Urothelium cell line (cell line): ENCODE measurements at regions not wholly inside any gene's neighbourhood (a gene's known extent, or its start where the extent isn't known, plus 50 kb on each side); places are given as distances from the start of the nearest gene placed in this dataset.
A peak's percentile ranks its signal among the peaks of the same experiment; 100 is the strongest.

Experiments used
- DNase-seq: peaks from one replicate; pipeline ENCODE4 v3.0.0; 2011; ENCODE audit warnings: low spot score, mixed read lengths
- FAIRE-seq: peaks from 2 replicates; lab custom pipeline; 2011; peaks lifted over from hg19 to GRCh38; lab: Jason Lieb, UNC

- FAIRE-seq (no peak), DNase-seq (no peak)
These were observed 85.8 kb upstream of the NEUROD1 start for GRCh38 chr2:181766129-181766528.

- FAIRE-seq (no peak), DNase-seq (no peak)
These were observed 89.8 kb upstream of the NEUROD1 start for GRCh38 chr2:181770150-181770549.

GRCh38 chr2:181771356-181771755 is 91.0 kb upstream of the NEUROD1 start:
- DNase-seq: no peak

GRCh38 chr2:181772334-181772733 is 92.0 kb upstream of the NEUROD1 start:
- FAIRE-seq (no peak), DNase-seq (no peak)

More at GRCh38 chr2:181771356-181771755, 91.0 kb upstream of the NEUROD1 start:
- FAIRE-seq: no peak

- DNase-seq (no peak), FAIRE-seq (no peak)
These were observed 92.5 kb upstream of the NEUROD1 start for GRCh38 chr2:181772777-181773176.

GRCh38 chr2:181774685-181775084 is 94.4 kb upstream of the NEUROD1 start:
- FAIRE-seq (no peak), DNase-seq (no peak)

- DNase-seq: no peak
- no peak for FAIRE-seq
These were observed 96.0 kb upstream of the NEUROD1 start for GRCh38 chr2:181776336-181776735.

GRCh38 chr2:181777734-181778133 is 97.4 kb upstream of the NEUROD1 start:
- FAIRE-seq (no peak), DNase-seq (no peak)

GRCh38 chr2:181778621-181779201 is 98.4 kb upstream of the NEUROD1 start:
- DNase-seq: peak; percentile 26
- no peak for FAIRE-seq

- FAIRE-seq: no peak
- DNase-seq: no peak
These were observed 99.1 kb upstream of the NEUROD1 start for GRCh38 chr2:181779288-181780021.

GRCh38 chr2:181780047-181780651 is 99.8 kb upstream of the NEUROD1 start:
- FAIRE-seq (no peak), DNase-seq (no peak)

- no peak for FAIRE-seq
These were observed 100.3 kb upstream of the NEUROD1 start for GRCh38 chr2:181780657-181781056.

GRCh38 chr2:181781078-181781786 is 100.9 kb upstream of the NEUROD1 start:
- DNase-seq (no peak), FAIRE-seq (no peak)

More at GRCh38 chr2:181780657-181781056, 100.3 kb upstream of the NEUROD1 start:
- no peak for DNase-seq

GRCh38 chr2:181782660-181783059 is 102.3 kb upstream of the NEUROD1 start:
- DNase-seq (no peak), FAIRE-seq (no peak)

- DNase-seq (no peak), FAIRE-seq (no peak)
These were observed 104.2 kb upstream of the NEUROD1 start for GRCh38 chr2:181784556-181784955.

- no peak for FAIRE-seq
- DNase-seq: peak; percentile 27
These were observed 105.5 kb upstream of the NEUROD1 start for GRCh38 chr2:181785691-181786344.

- DNase-seq: no peak
- no peak for FAIRE-seq
These were observed 104.9 kb upstream of the ITPRID2 start for GRCh38 chr2:181786371-181787228.

GRCh38 chr2:181787310-181788048 is 104.1 kb upstream of the ITPRID2 start:
- no peak for DNase-seq
- no peak for FAIRE-seq

- no peak for FAIRE-seq
- DNase-seq: no peak
These were observed 102.5 kb upstream of the ITPRID2 start for GRCh38 chr2:181788897-181789555.
